Astrocyte (in vitro differentiated cells and primary cell): ENCODE measurements at regions not wholly inside any gene's neighbourhood (a gene's known extent, or its start where the extent isn't known, plus 50 kb on each side); places are given as distances from the start of the nearest gene placed in this dataset.
A peak's percentile ranks its signal among the peaks of the same experiment; 100 is the strongest.

Experiments used
- DNase-seq: peaks from one replicate; pipeline ENCODE4 v3.0.0-alpha.2; 2010; ENCODE audit warnings: low read depth
- FAIRE-seq: peaks from 2 replicates; lab custom pipeline; 2011; peaks lifted over from hg19 to GRCh38; lab: Jason Lieb, UNC
- H2AFZ ChIP-seq: 2 replicates; pipeline ENCODE4 v1.6.0; 2012; ENCODE audit warnings: low read depth, low read length, inconsistent platforms
- H3K27ac ChIP-seq: 2 replicates; pipeline ENCODE4 v1.5.1; 2011; ENCODE audit warnings: low read depth, low read length, inconsistent platforms
- H3K27me3 ChIP-seq: 2 replicates; pipeline ENCODE4 v1.6.0; 2011; ENCODE audit warnings: low read length, inconsistent platforms; ENCODE audit not compliant: insufficient read depth
- H3K36me3 ChIP-seq: 2 replicates; pipeline ENCODE4 v1.5.1; 2011; ENCODE audit warnings: low read length, inconsistent platforms; ENCODE audit not compliant: insufficient read depth
- H3K4me1 ChIP-seq: 2 replicates; pipeline ENCODE4 v1.5.1; 2011; ENCODE audit warnings: low read length, inconsistent platforms; ENCODE audit not compliant: insufficient read depth
- H3K4me2 ChIP-seq: 2 replicates; pipeline ENCODE4 v1.6.0; 2012; ENCODE audit warnings: low read length, inconsistent platforms
- H3K4me3 ChIP-seq: 2 replicates; pipeline ENCODE4 v1.5.1; 2011; ENCODE audit warnings: low read depth, mild to moderate bottlenecking, low read length, inconsistent platforms; ENCODE audit not compliant: insufficient read depth
- H3K79me2 ChIP-seq: 2 replicates; pipeline ENCODE4 v1.6.0; 2012; ENCODE audit warnings: mild to moderate bottlenecking, low read length, inconsistent platforms; ENCODE audit not compliant: insufficient read depth
- H3K9ac ChIP-seq: 2 replicates; pipeline ENCODE4 v1.6.0; 2012; ENCODE audit warnings: mild to moderate bottlenecking, low read length, inconsistent platforms
- H3K9me3 ChIP-seq: 2 replicates; pipeline ENCODE4 v1.5.1; 2012; ENCODE audit warnings: low read depth, mild to moderate bottlenecking, low read length, inconsistent platforms; ENCODE audit not compliant: insufficient read depth
- H4K20me1 ChIP-seq: 2 replicates; pipeline ENCODE4 v1.6.0; 2012; ENCODE audit warnings: low read length, inconsistent platforms; ENCODE audit not compliant: insufficient read depth
- H3K27ac Mint-ChIP-seq: one replicate; pipeline ENCODE4 v1.8.0; 2021; ENCODE audit warnings: mild to moderate bottlenecking, mixed read lengths; ENCODE audit not compliant: unreplicated experiment
- H3K27me3 Mint-ChIP-seq: one replicate; pipeline ENCODE4 v1.8.0; 2021; ENCODE audit warnings: low read depth, mixed read lengths; ENCODE audit not compliant: unreplicated experiment
- H3K36me3 Mint-ChIP-seq: one replicate; pipeline ENCODE4 v1.8.0; 2021; ENCODE audit warnings: low read depth, mixed read lengths; ENCODE audit not compliant: unreplicated experiment
- H3K4me1 Mint-ChIP-seq: one replicate; pipeline ENCODE4 v1.8.0; 2021; ENCODE audit warnings: low read depth, mixed read lengths; ENCODE audit not compliant: unreplicated experiment
- H3K4me3 Mint-ChIP-seq: one replicate; pipeline ENCODE4 v1.8.0; 2021; ENCODE audit warnings: mild to moderate bottlenecking, moderate library complexity, mixed read lengths; ENCODE audit not compliant: unreplicated experiment
- H3K9me3 Mint-ChIP-seq: one replicate; pipeline ENCODE4 v1.8.0; 2021; ENCODE audit warnings: mild to moderate bottlenecking, mixed read lengths; ENCODE audit not compliant: unreplicated experiment
- EZH2 ChIP-seq: IDR thresholded peaks from 2 replicates; pipeline ENCODE4 v1.6.1; 2012; ENCODE audit warnings: mild to moderate bottlenecking, low read length, inconsistent platforms; ENCODE audit not compliant: insufficient read depth
- TF ChIP-seq, protein P1 (sequence below): IDR thresholded peaks from 2 replicates; pipeline ENCODE4 v1.5.1; 2011; ENCODE audit warnings: low read depth, mild to moderate bottlenecking, inconsistent platforms, low read length, moderate library complexity; ENCODE audit not compliant: insufficient read depth

DNA sequence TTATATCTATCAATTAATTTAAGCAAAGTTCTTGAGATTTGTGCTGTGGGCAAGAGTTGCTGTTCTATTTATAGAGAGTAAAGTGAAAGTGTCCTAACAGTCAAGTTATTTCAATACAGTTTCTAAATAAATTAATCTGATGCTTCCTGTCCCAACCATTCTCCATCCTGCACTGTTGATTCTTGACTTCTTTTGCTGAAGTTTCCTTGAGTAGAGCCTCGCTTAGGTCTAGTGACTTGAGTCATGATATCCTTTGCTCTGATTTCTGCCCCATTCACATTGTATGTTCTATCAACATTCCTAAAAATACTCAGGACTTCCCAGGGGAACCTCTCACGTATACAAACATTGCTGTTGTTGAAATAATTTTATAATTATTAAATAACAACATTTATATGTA, 498.4 kb upstream of the ALCAM start:
- FAIRE-seq = no peak
- Histone ChIP-seq H3K9ac (no peak overlapping the region), H3K27ac (no peak overlapping the region), H3K9me3 (no peaks in the 10 kb centered on the region), H2AFZ (no peak overlapping the region), H3K27me3 (no peaks in the 10 kb centered on the region), H3K36me3 (no peaks in the 10 kb centered on the region), H3K79me2 (no peaks in the 10 kb centered on the region), H4K20me1 (no peaks in the 10 kb centered on the region), H3K4me2 (no peak overlapping the region), H3K4me1 (peaks cover 4% of the 10 kb centered on the region), H3K4me3 (no peak overlapping the region)
- Mint-ChIP-seq H3K4me1 (peaks cover 6% of the 10 kb centered on the region), H3K27me3 (no peaks in the 10 kb centered on the region), H3K4me3 (no peak overlapping the region), H3K9me3 (no peaks in the 10 kb centered on the region), H3K36me3 (no peaks in the 10 kb centered on the region), H3K27ac (no peak overlapping the region)
- no peak for TF ChIP-seq EZH2
- TF ChIP-seq, protein P1, sequence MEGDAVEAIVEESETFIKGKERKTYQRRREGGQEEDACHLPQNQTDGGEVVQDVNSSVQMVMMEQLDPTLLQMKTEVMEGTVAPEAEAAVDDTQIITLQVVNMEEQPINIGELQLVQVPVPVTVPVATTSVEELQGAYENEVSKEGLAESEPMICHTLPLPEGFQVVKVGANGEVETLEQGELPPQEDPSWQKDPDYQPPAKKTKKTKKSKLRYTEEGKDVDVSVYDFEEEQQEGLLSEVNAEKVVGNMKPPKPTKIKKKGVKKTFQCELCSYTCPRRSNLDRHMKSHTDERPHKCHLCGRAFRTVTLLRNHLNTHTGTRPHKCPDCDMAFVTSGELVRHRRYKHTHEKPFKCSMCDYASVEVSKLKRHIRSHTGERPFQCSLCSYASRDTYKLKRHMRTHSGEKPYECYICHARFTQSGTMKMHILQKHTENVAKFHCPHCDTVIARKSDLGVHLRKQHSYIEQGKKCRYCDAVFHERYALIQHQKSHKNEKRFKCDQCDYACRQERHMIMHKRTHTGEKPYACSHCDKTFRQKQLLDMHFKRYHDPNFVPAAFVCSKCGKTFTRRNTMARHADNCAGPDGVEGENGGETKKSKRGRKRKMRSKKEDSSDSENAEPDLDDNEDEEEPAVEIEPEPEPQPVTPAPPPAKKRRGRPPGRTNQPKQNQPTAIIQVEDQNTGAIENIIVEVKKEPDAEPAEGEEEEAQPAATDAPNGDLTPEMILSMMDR = no peak
- DNase-seq = no peak

- H3K9ac ChIP-seq = no peak overlapping the region
- H3K36me3 ChIP-seq = no peaks in the 10 kb centered on the region
- H3K9me3 ChIP-seq = no peaks in the 10 kb centered on the region
- Mint-ChIP-seq H3K4me1 (peaks cover 8% of the 10 kb centered on the region), H3K4me3 (no peak overlapping the region), H3K36me3 (no peaks in the 10 kb centered on the region), H3K27ac (no peak overlapping the region), H3K9me3 (no peaks in the 10 kb centered on the region), H3K27me3 (no peaks in the 10 kb centered on the region)
- no peak overlapping the region for H3K27ac ChIP-seq
- no peaks in the 10 kb centered on the region for H3K79me2 ChIP-seq
- H4K20me1 ChIP-seq = no peaks in the 10 kb centered on the region
- no peak overlapping the region for H3K4me2 ChIP-seq
- TF ChIP-seq, protein P1 = no peak
- TF ChIP-seq EZH2 = no peak
- DNase-seq = no peak
- H3K4me3 ChIP-seq = no peak overlapping the region
- no peaks in the 10 kb centered on the region for H3K27me3 ChIP-seq
- no peak overlapping the region for H2AFZ ChIP-seq
- FAIRE-seq = no peak
- H3K4me1 ChIP-seq = peaks cover 4% of the 10 kb centered on the region
These were observed 496.4 kb upstream of the ALCAM start for GRCh38 chr3:104870276-104870675.

GRCh38 chr3:104873331-104873730, 493.4 kb upstream of the ALCAM start:
- Histone ChIP-seq H3K9me3 (no peaks in the 10 kb centered on the region), H3K27me3 (no peaks in the 10 kb centered on the region), H2AFZ (no peak overlapping the region), H3K4me2 (peak overlapping the region; percentile 15), H3K9ac (no peak overlapping the region), H3K4me3 (no peak overlapping the region), H3K79me2 (no peaks in the 10 kb centered on the region), H3K27ac (peak overlapping the region; percentile 3), H3K4me1 (peaks cover 4% of the 10 kb centered on the region), H3K36me3 (no peaks in the 10 kb centered on the region), H4K20me1 (no peaks in the 10 kb centered on the region)
- H3K9me3 Mint-ChIP-seq = no peaks in the 10 kb centered on the region
- peak; percentile 87 for DNase-seq
- H3K4me3 Mint-ChIP-seq = no peak overlapping the region
- no peak overlapping the region for H3K27ac Mint-ChIP-seq
- no peaks in the 10 kb centered on the region for H3K27me3 Mint-ChIP-seq
- H3K36me3 Mint-ChIP-seq = no peaks in the 10 kb centered on the region
- no peak for FAIRE-seq
- TF ChIP-seq, protein P1 = no peak
- TF ChIP-seq EZH2 = no peak
- H3K4me1 Mint-ChIP-seq = peaks cover 5% of the 10 kb centered on the region
